Sigmoid colon (tissue), 6 donors: ENCODE measurements at regions not wholly inside any gene's neighbourhood (a gene's known extent, or its start where the extent isn't known, plus 50 kb on each side); places are given as distances from the start of the nearest gene placed in this dataset.

Experiments
- DNase-seq: peaks from one replicate; pipeline ENCODE4 v3.0.0-alpha.2; 2019
- H3K27ac ChIP-seq, 4 donors: fragments of 200-600 bp; sonication (generic); one replicate each; pipeline ENCODE4 v1.5.1; 2016 to 2019; ENCODE audit warnings: mild to moderate bottlenecking in 1 of 4
- H3K27me3 ChIP-seq, 3 donors: fragments of 200-600 bp; sonication (generic); one replicate each; pipeline ENCODE4 v1.5.1; 2019; ENCODE audit warnings: mild to moderate bottlenecking in 1 of 3
- H3K36me3 ChIP-seq, 4 donors: fragments of 200-600 bp; sonication (generic); one replicate each; pipeline ENCODE4 v1.5.1; 2016 to 2019
- H3K4me1 ChIP-seq, 4 donors: fragments of 200-600 bp; sonication (generic); one replicate each; pipeline ENCODE4 v1.5.1; 2017 to 2019
- H3K4me3 ChIP-seq, 4 donors: fragments of 200-600 bp; sonication (generic); one replicate each; pipeline ENCODE4 v1.5.1; 2017 to 2019; ENCODE audit warnings: mild to moderate bottlenecking in 2 of 4, moderate library complexity in 1 of 4
- H3K9me3 ChIP-seq, 4 donors: fragments of 200-600 bp in 3 of 4; sonication (generic) in 3 of 4; one replicate each; pipeline versions ENCODE4 v1.5.1 to v1.6.1; 2013 to 2019
- EP300 ChIP-seq, 4 donors: sonication (generic); formaldehyde crosslinking; IDR thresholded peaks; one replicate each; pipeline ENCODE4 v1.6.1; 2017; ENCODE audit warnings: antibody characterized with exemption in 4 of 4
- POLR2A ChIP-seq, 2 donors: fragments of 450-650 bp; IDR thresholded peaks; one replicate each; pipeline ENCODE4 v1.6.1; 2016; ENCODE audit warnings: antibody characterized with exemption in 2 of 2, mild to moderate bottlenecking in 2 of 2, moderate library complexity in 2 of 2
- POLR2AphosphoS5 ChIP-seq, 4 donors: sonication (generic); formaldehyde crosslinking; IDR thresholded peaks; one replicate each; pipeline ENCODE4 v1.6.1; 2017; ENCODE audit warnings: antibody characterized with exemption in 4 of 4
- WGBS, 2 donors: extraction: QIAGEN DNeasy Blood & Tissue Kit; methylation state at CpG; one replicate each; pipeline ENCODE4 v1.1.7; 2013; 5-methylcytosine and 5-hydroxymethylcytosine counted together
- intact Hi-C: fragments of 100-400 bp; cut with DNase I; formaldehyde crosslinking; loops from one replicate; pipeline ENCODE4 v1.15.1; 2023
- TF ChIP-seq, protein P1 (sequence below), 4 experiments: fragments of 450-650 bp in 3 of 4; fragments of 200-600 bp in 1 of 4; IDR thresholded peaks; one replicate each; pipeline ENCODE4 v1.5.1; 2016 to 2019; ENCODE audit warnings: antibody characterized with exemption in 4 of 4, mild to moderate bottlenecking in 3 of 4, moderate library complexity in 2 of 4
- donor health status: healthy with polysubstance abuse.
- donor health status: healthy.

DNA sequence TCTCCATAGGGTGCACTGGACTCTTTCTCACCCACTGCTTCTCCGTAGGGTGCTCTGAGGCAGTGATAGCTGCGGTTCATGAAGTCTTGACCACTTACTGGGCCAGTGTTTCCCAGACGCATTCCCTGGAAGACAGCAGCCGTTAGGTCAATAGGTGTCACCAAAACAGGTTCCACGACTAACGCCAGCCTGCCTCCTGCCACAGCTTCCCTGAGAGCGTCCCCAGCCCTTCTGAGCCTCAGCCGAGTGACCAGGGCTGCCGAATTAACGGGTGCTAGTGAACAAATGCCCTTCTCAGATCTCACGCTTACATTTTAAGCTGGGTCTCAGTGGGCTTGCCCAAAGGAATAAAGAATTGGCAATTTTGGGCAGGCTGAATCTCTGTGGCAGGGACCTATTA, 188.7 kb upstream of the TNRC6C start:
- H3K27ac ChIP-seq: no peak overlapping the region
- H3K27me3 ChIP-seq: no peaks in the 10 kb centered on the region
- H3K9me3 ChIP-seq: no peaks in the 10 kb centered on the region
- intact Hi-C loops: no loop called here
- H3K4me3 ChIP-seq: no peak overlapping the region
- DNase-seq: no peak
- 43 to 77% methylated on average over 11 of the region's 11 CpGs for WGBS, 2 donors
- no peak for TF ChIP-seq POLR2A (IDR thresholded peaks at IDR 0.05)
- TF ChIP-seq, protein P1, sequence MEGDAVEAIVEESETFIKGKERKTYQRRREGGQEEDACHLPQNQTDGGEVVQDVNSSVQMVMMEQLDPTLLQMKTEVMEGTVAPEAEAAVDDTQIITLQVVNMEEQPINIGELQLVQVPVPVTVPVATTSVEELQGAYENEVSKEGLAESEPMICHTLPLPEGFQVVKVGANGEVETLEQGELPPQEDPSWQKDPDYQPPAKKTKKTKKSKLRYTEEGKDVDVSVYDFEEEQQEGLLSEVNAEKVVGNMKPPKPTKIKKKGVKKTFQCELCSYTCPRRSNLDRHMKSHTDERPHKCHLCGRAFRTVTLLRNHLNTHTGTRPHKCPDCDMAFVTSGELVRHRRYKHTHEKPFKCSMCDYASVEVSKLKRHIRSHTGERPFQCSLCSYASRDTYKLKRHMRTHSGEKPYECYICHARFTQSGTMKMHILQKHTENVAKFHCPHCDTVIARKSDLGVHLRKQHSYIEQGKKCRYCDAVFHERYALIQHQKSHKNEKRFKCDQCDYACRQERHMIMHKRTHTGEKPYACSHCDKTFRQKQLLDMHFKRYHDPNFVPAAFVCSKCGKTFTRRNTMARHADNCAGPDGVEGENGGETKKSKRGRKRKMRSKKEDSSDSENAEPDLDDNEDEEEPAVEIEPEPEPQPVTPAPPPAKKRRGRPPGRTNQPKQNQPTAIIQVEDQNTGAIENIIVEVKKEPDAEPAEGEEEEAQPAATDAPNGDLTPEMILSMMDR (IDR thresholded peaks at IDR 0.05): no peak
- no peak for TF ChIP-seq POLR2AphosphoS5 (IDR thresholded peaks at IDR 0.05)
- TF ChIP-seq EP300 (IDR thresholded peaks at IDR 0.05): no peak
- H3K36me3 ChIP-seq: no peaks in the 10 kb centered on the region
- H3K4me1 ChIP-seq: no peaks in the 10 kb centered on the region

DNA sequence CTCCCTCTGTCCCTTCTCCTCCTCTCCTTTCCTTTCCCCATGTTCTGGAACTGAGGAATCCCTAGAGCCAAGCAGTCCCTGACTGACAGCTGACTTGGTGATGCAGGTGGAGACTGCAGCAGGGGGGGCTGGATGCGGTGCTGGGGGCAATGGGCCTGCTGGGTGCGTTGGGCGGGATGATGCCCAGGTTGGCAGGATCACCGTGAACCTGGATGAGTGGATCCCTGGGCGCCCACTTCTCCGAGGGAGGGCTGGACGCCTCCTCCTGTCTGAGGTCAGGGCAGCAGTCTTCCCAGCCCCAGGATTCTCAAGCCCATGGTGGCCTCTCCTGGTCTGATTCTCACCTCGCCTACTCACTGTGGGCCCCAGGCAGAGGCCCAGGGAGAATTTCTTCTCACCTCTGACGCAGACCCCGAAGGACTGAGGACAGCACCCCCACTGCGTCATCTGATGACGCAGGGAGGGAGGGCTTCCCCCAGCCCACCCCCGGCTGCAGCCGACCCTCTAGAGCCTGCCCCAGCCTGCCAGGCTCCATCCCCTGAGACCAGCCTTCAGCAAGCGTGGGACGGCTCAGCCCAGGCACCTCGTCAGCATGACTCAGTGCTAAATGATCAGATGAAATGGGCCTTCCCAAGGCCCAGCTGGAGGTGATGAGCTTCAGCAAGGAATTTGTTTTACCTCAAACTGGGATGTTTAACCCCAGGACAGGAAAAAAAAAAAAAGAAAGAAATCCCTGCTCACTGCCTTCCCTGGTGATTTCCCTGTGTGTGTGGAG, 188.0 kb upstream of the TNRC6C start:
- Histone ChIP-seq H3K27me3 (no peaks in the 10 kb centered on the region), H3K4me3 (no peak overlapping the region), H3K36me3 (no peaks in the 10 kb centered on the region), H3K4me1 (no peaks in the 10 kb centered on the region), H3K9me3 (no peaks in the 10 kb centered on the region), H3K27ac (no peak overlapping the region)
- intact Hi-C loops: no loop called here
- no peak for DNase-seq
- WGBS, 2 donors: 80 to 88% methylated on average over 17 of the region's 17 CpGs
- no peak for TF ChIP-seq POLR2AphosphoS5 (IDR thresholded peaks at IDR 0.05)
- TF ChIP-seq, protein P1 (IDR thresholded peaks at IDR 0.05): no peak

DNA sequence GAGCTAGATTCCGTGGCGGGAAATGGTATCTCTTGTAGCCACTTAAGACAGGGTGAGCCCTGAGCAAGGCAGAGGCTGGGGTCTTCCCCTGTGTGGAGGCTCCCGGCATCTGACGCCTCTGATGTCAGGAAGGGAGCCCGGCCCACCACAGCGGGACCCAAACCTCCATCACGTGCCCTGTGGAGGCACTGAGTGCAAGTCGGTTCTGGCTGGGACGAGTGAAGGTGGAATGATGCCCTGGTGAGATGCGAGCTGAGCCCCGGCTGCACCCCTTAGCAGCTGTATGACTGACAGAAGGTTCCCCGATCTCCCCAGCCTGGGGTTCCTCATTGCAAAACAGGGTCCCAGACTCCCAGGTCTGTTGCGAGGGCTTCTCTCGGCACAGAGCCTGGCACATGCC, 187.4 kb upstream of the TNRC6C start:
- no peak overlapping the region for H3K4me3 ChIP-seq
- whole genome bisulfite sequencing, 2 donors: 87 to 95% methylated on average over 14 of the region's 14 CpGs
- TF ChIP-seq EP300 (IDR thresholded peaks at IDR 0.05): no peak
- TF ChIP-seq POLR2AphosphoS5 (IDR thresholded peaks at IDR 0.05): no peak
- TF ChIP-seq, protein P1 (IDR thresholded peaks at IDR 0.05): no peak
- TF ChIP-seq POLR2A (IDR thresholded peaks at IDR 0.05): no peak
- no peak for DNase-seq
- no peaks in the 10 kb centered on the region for H3K9me3 ChIP-seq
- no peaks in the 10 kb centered on the region for H3K4me1 ChIP-seq
- H3K36me3 ChIP-seq: no peaks in the 10 kb centered on the region
- no peak overlapping the region for H3K27ac ChIP-seq
- intact Hi-C loops: no loop called here
- H3K27me3 ChIP-seq: no peaks in the 10 kb centered on the region

DNA sequence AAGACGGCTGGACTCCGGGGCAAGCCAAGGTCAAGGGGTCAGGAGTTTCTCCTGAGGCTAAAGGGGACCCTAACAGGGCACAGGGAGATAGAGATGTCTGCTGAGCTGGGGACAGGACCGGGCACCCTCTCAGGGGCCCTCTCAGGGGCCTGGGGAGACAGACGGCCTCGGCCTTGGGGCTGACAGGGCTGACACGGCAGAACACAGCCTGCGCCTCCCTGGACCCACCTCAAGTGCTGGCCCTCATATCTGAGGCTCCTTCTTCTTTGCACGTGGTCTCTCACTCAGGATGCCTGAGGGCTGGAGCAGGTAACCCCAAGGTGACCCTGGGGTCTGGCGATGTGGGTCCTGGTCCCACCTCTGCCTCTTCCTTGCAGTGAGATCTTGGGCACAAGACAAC, 186.9 kb upstream of the TNRC6C start:
- TF ChIP-seq POLR2AphosphoS5 (IDR thresholded peaks at IDR 0.05) (no peak), POLR2A (IDR thresholded peaks at IDR 0.05) (no peak), EP300 (IDR thresholded peaks at IDR 0.05) (no peak)
- TF ChIP-seq, protein P1 (IDR thresholded peaks at IDR 0.05): no peak
- H3K36me3 ChIP-seq: no peaks in the 10 kb centered on the region
- H3K4me1 ChIP-seq: no peaks in the 10 kb centered on the region
- no peaks in the 10 kb centered on the region for H3K27me3 ChIP-seq
- H3K9me3 ChIP-seq: no peaks in the 10 kb centered on the region
- intact Hi-C loops: no loop called here
- 77 to 88% methylated on average over 9 of the region's 9 CpGs for WGBS, 2 donors
- no peak overlapping the region for H3K27ac ChIP-seq
- no peak for DNase-seq
- no peak overlapping the region for H3K4me3 ChIP-seq

DNA sequence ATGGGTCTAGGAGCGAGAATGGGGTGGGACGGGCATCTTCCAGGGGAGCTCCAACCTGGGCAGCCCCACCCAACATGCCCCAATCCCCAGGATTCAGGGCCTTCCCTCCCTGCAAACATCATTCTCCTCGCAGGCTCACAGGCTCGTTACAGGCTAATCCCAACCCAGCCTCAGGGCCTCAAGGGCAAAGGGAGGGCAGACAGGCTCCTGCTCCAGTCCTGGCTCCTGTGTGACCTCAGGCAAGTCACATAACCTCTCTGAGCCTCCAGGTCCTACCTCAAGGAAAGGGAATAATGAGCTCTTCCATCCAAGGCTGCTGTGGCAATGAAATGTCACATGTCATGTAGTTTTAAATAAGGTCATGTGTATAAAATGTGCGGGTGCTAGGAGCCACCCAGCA, 186.5 kb upstream of the TNRC6C start:
- no peaks in the 10 kb centered on the region for H3K27me3 ChIP-seq
- no peak for DNase-seq
- 64 to 82% methylated on average over 5 of the region's 5 CpGs for WGBS, 2 donors
- H3K9me3 ChIP-seq: no peaks in the 10 kb centered on the region
- intact Hi-C loops: no loop called here
- H3K36me3 ChIP-seq: no peaks in the 10 kb centered on the region
- H3K27ac ChIP-seq: no peak overlapping the region
- no peak for TF ChIP-seq POLR2AphosphoS5 (IDR thresholded peaks at IDR 0.05)
- TF ChIP-seq, protein P1 (IDR thresholded peaks at IDR 0.05): no peak
- TF ChIP-seq POLR2A (IDR thresholded peaks at IDR 0.05): no peak
- no peak for TF ChIP-seq EP300 (IDR thresholded peaks at IDR 0.05)
- H3K4me1 ChIP-seq: no peaks in the 10 kb centered on the region
- H3K4me3 ChIP-seq: no peak overlapping the region
